Ovary (tissue), 7 donors: ENCODE measurements at regions not wholly inside any gene's neighbourhood (a gene's known extent, or its start where the extent isn't known, plus 50 kb on each side); places are given as distances from the start of the nearest gene placed in this dataset.

Experiments
- DNase-seq, 5 donors: peaks; one replicate each; pipeline ENCODE4 v3.0.0-alpha.2; 2019 to 2020
- H3K27ac ChIP-seq, 2 donors: fragments of 200-600 bp; one replicate each; pipeline versions ENCODE4 v1.5.1 to v1.8.0; 2019 to 2022
- H3K27me3 ChIP-seq: fragments of 200-600 bp; one replicate; pipeline ENCODE4 v1.8.0; 2022
- H3K36me3 ChIP-seq: fragments of 200-600 bp; sonication (generic); one replicate; pipeline ENCODE4 v1.5.1; 2019
- H3K4me1 ChIP-seq: one replicate; pipeline ENCODE4 v1.8.1; 2013; ENCODE audit warnings: mild to moderate bottlenecking, moderate library complexity; ENCODE audit not compliant: insufficient read depth
- H3K4me3 ChIP-seq: fragments of 200-600 bp; sonication (generic); one replicate; pipeline ENCODE4 v1.5.1; 2017
- H3K9me3 ChIP-seq, 2 donors: fragments of 200-600 bp in 1 of 2; sonication (generic) in 1 of 2; one replicate each; pipeline versions ENCODE4 v1.5.1 to v1.8.1; 2013 to 2019; ENCODE audit warnings: mild to moderate bottlenecking in 1 of 2, moderate library complexity in 1 of 2
- EP300 ChIP-seq: sonication (generic); formaldehyde crosslinking; IDR thresholded peaks from one replicate; pipeline ENCODE4 v1.6.1; 2017; ENCODE audit warnings: antibody characterized with exemption
- POLR2A ChIP-seq: fragments of 450-650 bp; IDR thresholded peaks from one replicate; pipeline ENCODE4 v1.6.1; 2017; ENCODE audit warnings: antibody characterized with exemption, mild to moderate bottlenecking, moderate library complexity
- WGBS, 3 donors: extraction: QIAGEN DNeasy Blood & Tissue Kit in 1 of 3; methylation state at CpG; one replicate each; pipeline versions ENCODE4 v1.1.5 to v1.1.7; 2013 to 2017; 5-methylcytosine and 5-hydroxymethylcytosine counted together
- intact Hi-C, 4 donors: fragments of 100-400 bp; cut with DNase I; formaldehyde crosslinking; loops; one replicate each; pipeline versions ENCODE4 v1.11.0 to v1.15.1; 2022 to 2023
- TF ChIP-seq, protein P1 (sequence below), 3 donors: fragments of 450-650 bp in 2 of 3; fragments of 200-600 bp in 1 of 3; IDR thresholded peaks; one replicate each; pipeline versions ENCODE4 v1.5.1 to v1.8.0; 2016 to 2022; ENCODE audit warnings: antibody characterized with exemption in 3 of 3, mild to moderate bottlenecking in 1 of 3
- donor health status: DM: no; HTN: no; CAD: no; lungs with moderate emphysema.
- donor health status: DM: no; HTN: no; CAD: no.
- donor health status: Bipolar disorder and iron deficiency.
- donor health status: DM: no; HTN: no; CAD: no.
- donor health status: DM: yes; HTN: yes; CAD: no.

DNA sequence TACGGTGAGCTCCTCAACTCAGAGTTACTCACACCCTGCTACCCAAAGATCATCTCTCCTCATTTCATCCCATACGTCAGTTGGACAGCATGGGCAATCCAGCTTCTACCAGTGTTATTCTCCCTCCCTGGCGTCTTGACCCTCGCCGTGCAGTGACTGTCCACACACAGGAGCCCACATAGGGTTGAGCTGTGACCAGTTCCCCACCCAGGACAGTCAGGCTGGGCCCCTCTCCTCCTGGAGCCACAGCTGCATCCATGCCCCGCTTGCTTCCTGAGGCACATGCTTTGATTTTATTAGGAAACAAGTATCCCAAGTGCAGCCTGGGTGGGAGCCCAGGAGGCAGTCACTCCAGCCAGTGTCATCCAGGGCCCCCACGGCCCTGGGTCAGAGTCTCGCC is 140.3 kb upstream of the SFSWAP start:
- H3K27ac ChIP-seq = no peak overlapping the region
- intact Hi-C loops = no loop called here
- H3K9me3 ChIP-seq = no peaks in the 10 kb centered on the region
- 77 to 86% (median 78%) methylated on average over 8 of the region's 8 CpGs for WGBS, 3 donors
- TF ChIP-seq EP300 (no peak), POLR2A (no peak)
- TF ChIP-seq, protein P1, sequence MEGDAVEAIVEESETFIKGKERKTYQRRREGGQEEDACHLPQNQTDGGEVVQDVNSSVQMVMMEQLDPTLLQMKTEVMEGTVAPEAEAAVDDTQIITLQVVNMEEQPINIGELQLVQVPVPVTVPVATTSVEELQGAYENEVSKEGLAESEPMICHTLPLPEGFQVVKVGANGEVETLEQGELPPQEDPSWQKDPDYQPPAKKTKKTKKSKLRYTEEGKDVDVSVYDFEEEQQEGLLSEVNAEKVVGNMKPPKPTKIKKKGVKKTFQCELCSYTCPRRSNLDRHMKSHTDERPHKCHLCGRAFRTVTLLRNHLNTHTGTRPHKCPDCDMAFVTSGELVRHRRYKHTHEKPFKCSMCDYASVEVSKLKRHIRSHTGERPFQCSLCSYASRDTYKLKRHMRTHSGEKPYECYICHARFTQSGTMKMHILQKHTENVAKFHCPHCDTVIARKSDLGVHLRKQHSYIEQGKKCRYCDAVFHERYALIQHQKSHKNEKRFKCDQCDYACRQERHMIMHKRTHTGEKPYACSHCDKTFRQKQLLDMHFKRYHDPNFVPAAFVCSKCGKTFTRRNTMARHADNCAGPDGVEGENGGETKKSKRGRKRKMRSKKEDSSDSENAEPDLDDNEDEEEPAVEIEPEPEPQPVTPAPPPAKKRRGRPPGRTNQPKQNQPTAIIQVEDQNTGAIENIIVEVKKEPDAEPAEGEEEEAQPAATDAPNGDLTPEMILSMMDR (IDR thresholded peaks at IDR 0.05) = no peak
- no peaks in the 10 kb centered on the region for H3K27me3 ChIP-seq
- no peak for DNase-seq
- peaks cover 11% of the 10 kb centered on the region for H3K4me1 ChIP-seq
- H3K36me3 ChIP-seq = no peaks in the 10 kb centered on the region
- no peak overlapping the region for H3K4me3 ChIP-seq

DNA sequence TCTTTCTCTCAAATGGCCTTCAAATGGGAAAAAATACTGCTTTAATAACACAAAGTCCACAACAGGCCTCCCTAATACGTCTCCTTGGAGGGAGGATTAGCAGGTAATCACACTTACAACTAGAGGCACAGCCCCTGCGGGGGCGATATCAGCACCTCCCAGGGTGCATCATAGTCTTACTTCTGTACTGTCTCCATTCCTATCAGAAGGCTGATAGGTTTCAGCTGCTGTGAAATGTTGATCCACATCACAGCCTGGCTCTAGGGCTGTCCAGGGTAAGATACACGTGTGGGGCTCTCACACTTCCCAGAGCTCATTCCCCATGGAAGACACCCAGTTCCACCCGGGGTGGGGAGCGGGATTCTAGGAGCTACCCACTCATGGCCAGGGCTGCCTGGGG is 139.1 kb upstream of the SFSWAP start:
- WGBS, 3 donors = 8 to 17% (median 13%) methylated on average over 6 of the region's 6 CpGs
- no peaks in the 10 kb centered on the region for H3K9me3 ChIP-seq
- intact Hi-C loops = no loop called here
- no peak overlapping the region for H3K4me3 ChIP-seq
- no peak overlapping the region for H3K27ac ChIP-seq
- no peaks in the 10 kb centered on the region for H3K36me3 ChIP-seq
- H3K27me3 ChIP-seq = no peaks in the 10 kb centered on the region
- TF ChIP-seq EP300 = no peak
- no peak for TF ChIP-seq POLR2A
- TF ChIP-seq, protein P1 (IDR thresholded peaks at IDR 0.05) = no peak
- peaks cover 11% of the 10 kb centered on the region for H3K4me1 ChIP-seq
- no peak for DNase-seq

DNA sequence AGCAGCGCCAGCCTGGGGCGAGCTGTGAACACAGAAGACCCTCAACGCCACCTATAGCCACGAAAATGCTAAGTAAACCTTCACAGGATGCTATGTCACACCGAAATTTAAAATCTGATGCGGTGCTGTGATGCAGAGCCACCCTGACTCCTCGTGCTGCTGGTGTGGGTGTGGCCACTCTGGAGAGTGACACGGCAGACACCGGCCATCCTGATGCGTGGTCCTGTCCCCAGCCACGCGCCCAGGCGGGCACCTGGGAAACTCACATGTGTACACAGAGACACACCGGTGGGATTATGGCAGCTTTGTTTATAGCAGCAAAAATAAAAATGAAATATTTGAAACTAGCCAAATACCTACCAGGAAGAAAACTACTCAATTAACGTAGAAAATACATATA is 138.3 kb upstream of the SFSWAP start:
- TF ChIP-seq, protein P1 (IDR thresholded peaks at IDR 0.05) = no peak
- TF ChIP-seq POLR2A = no peak
- TF ChIP-seq EP300 = no peak
- intact Hi-C loops = no loop called here
- Histone ChIP-seq H3K27ac (no peak overlapping the region), H3K36me3 (no peaks in the 10 kb centered on the region), H3K9me3 (no peaks in the 10 kb centered on the region), H3K27me3 (no peaks in the 10 kb centered on the region), H3K4me1 (peaks cover 11% of the 10 kb centered on the region), H3K4me3 (no peak overlapping the region)
- DNase-seq = no peak
- WGBS, 3 donors = 80 to 87% (median 84%) methylated on average over 15 of the region's 15 CpGs

DNA sequence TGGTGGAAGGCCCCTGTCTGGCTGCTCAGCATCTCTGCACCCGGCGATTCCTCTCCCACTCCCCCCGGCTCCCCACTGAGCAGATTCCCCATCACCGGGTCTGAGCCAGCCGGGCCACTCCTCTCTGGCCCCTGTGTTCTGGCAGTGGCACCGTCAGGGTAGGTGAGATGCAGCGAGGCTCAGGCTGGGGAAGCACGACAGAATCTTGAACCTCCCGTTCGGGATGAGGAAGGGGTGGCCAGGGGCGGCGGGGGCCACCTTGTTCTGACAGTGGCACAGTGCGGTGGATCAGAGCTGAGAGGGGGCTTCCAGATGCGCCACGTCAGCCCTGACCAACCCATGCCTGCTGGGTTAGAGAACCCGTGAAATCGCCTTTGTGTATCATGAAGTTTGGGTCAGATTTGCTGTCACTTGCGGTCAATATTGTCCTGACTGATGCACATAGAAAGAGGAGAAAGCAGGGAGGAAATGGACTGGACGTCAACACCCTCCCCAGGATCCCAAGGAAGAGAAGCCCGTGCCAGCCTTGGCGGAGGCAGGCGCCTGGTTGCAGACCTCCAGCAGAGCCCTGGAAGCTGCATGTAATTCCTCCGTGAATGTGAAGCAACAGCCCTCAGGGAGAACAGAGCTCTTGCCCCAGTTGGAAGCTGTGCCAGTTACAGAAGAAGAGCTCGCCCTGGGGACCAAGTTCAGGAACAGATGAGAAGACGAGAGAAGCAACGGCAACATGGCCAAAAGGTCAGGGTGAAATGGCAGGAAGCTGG is 137.1 kb upstream of the SFSWAP start:
- DNase-seq = peak in 2 of 5 donors; percentile 31 to 56
- TF ChIP-seq EP300 (no peak), POLR2A (no peak)
- TF ChIP-seq, protein P1 (IDR thresholded peaks at IDR 0.05) = no peak
- H3K9me3 ChIP-seq = no peaks in the 10 kb centered on the region
- H3K4me3 ChIP-seq = no peak overlapping the region
- intact Hi-C loops = no loop called here
- no peak overlapping the region for H3K27ac ChIP-seq
- no peaks in the 10 kb centered on the region for H3K27me3 ChIP-seq
- no peaks in the 10 kb centered on the region for H3K36me3 ChIP-seq
- 60 to 68% (median 62%) methylated on average over 26 of the region's 26 CpGs for WGBS, 3 donors
- H3K4me1 ChIP-seq = peaks cover 11% of the 10 kb centered on the region
